ENCODE measurements at regions not wholly inside any gene's neighbourhood (a gene's known extent, or its start where the extent isn't known, plus 50 kb on each side); places are given as distances from the start of the nearest gene placed in this dataset.

GRCh38 chr1:165062346-165062745 lies 294.2 kb downstream of the LMX1A start (continued):
- TF ChIP-seq OSR1 (CRISPR knock-in tag; IDR thresholded peaks at IDR 0.05) (no peak), ESRRG (CRISPR knock-in tag; IDR thresholded peaks at IDR 0.05) (no peak), ZFP3 (CRISPR knock-in tag; IDR thresholded peaks at IDR 0.05) (no peak)

- no peak for ATAC-seq
- no peak for TF ChIP-seq GLIS3 (CRISPR knock-in tag; IDR thresholded peaks at IDR 0.05)
- no peak for TF ChIP-seq TSHZ2 (CRISPR knock-in tag; IDR thresholded peaks at IDR 0.05)
- no peak for TF ChIP-seq CREB5 (CRISPR knock-in tag; IDR thresholded peaks at IDR 0.05; ENCODE audit: low read depth)
- TF ChIP-seq OSR1 (CRISPR knock-in tag; IDR thresholded peaks at IDR 0.05) = no peak
- no peak for TF ChIP-seq ARNTL (CRISPR knock-in tag; IDR thresholded peaks at IDR 0.05; ENCODE audit: borderline replicate concordance, low read depth)
- no peak for TF ChIP-seq SNAI2 (CRISPR knock-in tag; IDR thresholded peaks at IDR 0.05)
Measured at GRCh38 chr1:165060285-165060793, 296.2 kb downstream of the LMX1A start.

GRCh38 chr1:165057956-165058355 lies 298.6 kb downstream of the LMX1A start:
- no peak for ATAC-seq
- TF ChIP-seq ZNF70 (CRISPR knock-in tag; IDR thresholded peaks at IDR 0.05) = no peak
- no peak for TF ChIP-seq SNAI2 (CRISPR knock-in tag; IDR thresholded peaks at IDR 0.05)
- TF ChIP-seq POU6F1 (CRISPR knock-in tag; IDR thresholded peaks at IDR 0.05; ENCODE audit: borderline replicate concordance, low read depth) = no peak
- TF ChIP-seq ESRRG (CRISPR knock-in tag; IDR thresholded peaks at IDR 0.05) = no peak
- TF ChIP-seq TCF4 (CRISPR knock-in tag; IDR thresholded peaks at IDR 0.05; ENCODE audit: borderline replicate concordance) = no peak
- TF ChIP-seq RARB (CRISPR knock-in tag; IDR thresholded peaks at IDR 0.05) = no peak
- no peak for TF ChIP-seq TOX (CRISPR knock-in tag; IDR thresholded peaks at IDR 0.05; ENCODE audit: borderline replicate concordance)
- TF ChIP-seq CREB5 (CRISPR knock-in tag; IDR thresholded peaks at IDR 0.05; ENCODE audit: low read depth) = no peak
- TF ChIP-seq PPARA (CRISPR knock-in tag; IDR thresholded peaks at IDR 0.05; ENCODE audit: borderline replicate concordance) = no peak
- no peak for TF ChIP-seq ARNTL (CRISPR knock-in tag; IDR thresholded peaks at IDR 0.05; ENCODE audit: borderline replicate concordance, low read depth)

GRCh38 chr1:165056914-165057313 lies 299.6 kb downstream of the LMX1A start:
- no peak for ATAC-seq

More at GRCh38 chr1:165056914-165057313, 299.6 kb downstream of the LMX1A start:
- TF ChIP-seq ZFP30 (CRISPR knock-in tag; IDR thresholded peaks at IDR 0.05) (no peak), BACH2 (CRISPR knock-in tag; IDR thresholded peaks at IDR 0.05; ENCODE audit: borderline replicate concordance) (no peak), CSDC2 (CRISPR knock-in tag; IDR thresholded peaks at IDR 0.05) (no peak), ARNTL (CRISPR knock-in tag; IDR thresholded peaks at IDR 0.05; ENCODE audit: borderline replicate concordance, low read depth) (no peak), ZFP3 (CRISPR knock-in tag; IDR thresholded peaks at IDR 0.05) (no peak), ZC3H10 (CRISPR knock-in tag; IDR thresholded peaks at IDR 0.05) (no peak), TCF4 (CRISPR knock-in tag; IDR thresholded peaks at IDR 0.05; ENCODE audit: borderline replicate concordance) (no peak), CSRNP3 (CRISPR knock-in tag; IDR thresholded peaks at IDR 0.05) (no peak), PATZ1 (CRISPR knock-in tag; IDR thresholded peaks at IDR 0.05; ENCODE audit: borderline replicate concordance) (no peak), TSHZ2 (CRISPR knock-in tag; IDR thresholded peaks at IDR 0.05) (no peak), POU6F1 (CRISPR knock-in tag; IDR thresholded peaks at IDR 0.05; ENCODE audit: borderline replicate concordance, low read depth) (no peak)
